Mesodermal cell (in vitro differentiated cells): ENCODE measurements at regions not wholly inside any gene's neighbourhood (a gene's known extent, or its start where the extent isn't known, plus 50 kb on each side); places are given as distances from the start of the nearest gene placed in this dataset.
A peak's percentile ranks its signal among the peaks of the same experiment; 100 is the strongest.

Experiments
- H3K27ac ChIP-seq: 2 replicates; pipeline ENCODE4 v1.7.0; 2013; ENCODE audit warnings: mild to moderate bottlenecking, low read depth, low read length, moderate library complexity; ENCODE audit not compliant: severe bottlenecking
- H3K36me3 ChIP-seq: 2 replicates; pipeline ENCODE4 v1.7.1; 2013; ENCODE audit warnings: mild to moderate bottlenecking, low read length, moderate library complexity; ENCODE audit not compliant: control insufficient read depth, insufficient read depth
- H3K4me1 ChIP-seq: one replicate; pipeline ENCODE4 v1.7.1; 2013; ENCODE audit warnings: mild to moderate bottlenecking, low read length; ENCODE audit not compliant: insufficient read depth, control insufficient read depth, poor library complexity, severe bottlenecking
- H3K4me3 ChIP-seq: 2 replicates; pipeline ENCODE4 v1.7.0; 2013; ENCODE audit warnings: low read length, control low read depth, mild to moderate bottlenecking; ENCODE audit not compliant: insufficient read depth, poor library complexity, severe bottlenecking; ENCODE audit errors: extremely low read depth
- H3K9me3 ChIP-seq: 2 replicates; pipeline ENCODE4 v1.7.1; 2013; ENCODE audit warnings: mild to moderate bottlenecking, low read length, moderate library complexity; ENCODE audit not compliant: control insufficient read depth
- WGBS, 2 experiments: methylation state at CpG; one replicate each; pipeline ENCODE4 v1.1.5; 2013; ENCODE audit warnings: missing lambda C conversion rate in 2 of 2; ENCODE audit not compliant: insufficient coverage in 2 of 2; 5-methylcytosine and 5-hydroxymethylcytosine counted together

DNA sequence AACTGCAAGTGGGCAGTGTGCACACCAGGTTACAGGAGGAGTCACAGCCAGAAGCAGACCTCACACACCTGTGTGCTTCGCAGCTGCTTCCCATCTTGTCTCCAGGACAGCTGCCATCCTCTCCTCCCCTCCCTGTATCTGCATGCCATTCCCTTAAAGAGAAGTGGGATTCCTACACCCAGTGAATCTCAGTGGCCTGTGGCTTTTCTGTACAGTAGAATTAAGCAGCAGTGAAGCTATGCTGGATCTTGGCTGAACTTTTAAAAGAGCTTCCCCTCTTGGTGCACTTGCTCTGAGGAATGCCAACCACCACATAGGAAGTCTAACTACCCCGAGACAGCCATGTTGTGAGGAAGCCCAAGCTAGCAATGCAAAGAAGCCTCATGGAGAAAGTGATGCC lies 236.5 kb upstream of the ZMIZ1 start:
- 74 to 90% methylated on average over 2 of the region's 2 CpGs for WGBS, 2 experiments
- Histone ChIP-seq H3K36me3 (no peaks in the 10 kb centered on the region), H3K4me1 (peaks cover 8% of the 10 kb centered on the region), H3K4me3 (no peak overlapping the region), H3K9me3 (peaks cover 9% of the 10 kb centered on the region), H3K27ac (no peak overlapping the region)

DNA sequence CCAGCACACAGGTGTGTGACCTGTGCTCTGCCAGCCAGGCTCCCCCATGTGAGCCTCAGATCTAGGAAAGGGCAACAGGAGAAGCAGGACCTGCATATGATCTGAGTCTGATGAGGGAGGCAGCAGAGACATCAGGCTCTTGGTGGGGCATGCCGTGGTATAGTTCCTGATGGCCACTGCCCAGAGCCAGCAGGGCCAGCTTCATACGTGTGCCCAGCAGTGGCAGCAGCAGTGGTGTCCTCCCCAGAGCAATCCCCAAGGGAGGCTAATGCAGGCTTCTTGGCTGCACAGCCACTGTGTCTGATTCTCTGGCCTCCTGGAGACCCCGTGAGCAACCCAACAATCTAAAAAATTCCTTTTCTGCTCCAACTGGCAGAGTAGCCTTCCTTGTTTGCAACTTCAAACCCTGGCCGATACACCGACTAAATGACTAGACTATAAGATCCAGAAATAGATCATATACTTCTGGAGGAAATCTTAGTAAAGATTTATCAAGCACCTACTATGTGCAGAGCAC lies 230.6 kb upstream of the ZMIZ1 start:
- WGBS, 2 experiments = 79 to 94% methylated on average over 3 to 5 of the region's 5 CpGs
- Histone ChIP-seq H3K27ac (no peak overlapping the region), H3K36me3 (no peaks in the 10 kb centered on the region), H3K4me1 (no peaks in the 10 kb centered on the region), H3K4me3 (no peak overlapping the region), H3K9me3 (peaks cover 5% of the 10 kb centered on the region)

DNA sequence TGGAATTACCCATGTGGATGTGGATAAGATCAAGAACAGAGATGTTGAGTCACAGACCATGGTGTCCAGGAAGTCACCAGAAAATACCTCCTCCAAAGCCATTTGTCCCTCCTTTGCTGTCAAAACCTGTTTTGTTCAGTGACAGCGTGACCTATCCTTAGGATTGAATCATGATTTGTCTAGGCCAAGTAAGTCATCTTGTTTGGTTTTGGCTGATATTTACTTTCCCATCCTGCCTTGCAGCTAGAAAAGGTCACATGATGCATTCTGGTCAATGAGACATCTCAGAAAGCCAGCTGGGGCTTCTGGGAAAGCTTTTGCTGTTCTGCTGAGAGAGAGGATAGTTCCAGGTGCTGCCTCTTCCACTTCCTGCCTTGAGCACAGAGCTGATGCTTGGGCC lies 225.3 kb upstream of the ZMIZ1 start:
- Histone ChIP-seq H3K9me3 (no peaks in the 10 kb centered on the region), H3K36me3 (no peaks in the 10 kb centered on the region), H3K4me3 (no peak overlapping the region), H3K4me1 (no peaks in the 10 kb centered on the region), H3K27ac (no peak overlapping the region)
- WGBS, 2 experiments = 83% methylated on average over 1 of the region's 1 CpG; no CpG with 5 or more reads in 1 of the 2 experiments

DNA sequence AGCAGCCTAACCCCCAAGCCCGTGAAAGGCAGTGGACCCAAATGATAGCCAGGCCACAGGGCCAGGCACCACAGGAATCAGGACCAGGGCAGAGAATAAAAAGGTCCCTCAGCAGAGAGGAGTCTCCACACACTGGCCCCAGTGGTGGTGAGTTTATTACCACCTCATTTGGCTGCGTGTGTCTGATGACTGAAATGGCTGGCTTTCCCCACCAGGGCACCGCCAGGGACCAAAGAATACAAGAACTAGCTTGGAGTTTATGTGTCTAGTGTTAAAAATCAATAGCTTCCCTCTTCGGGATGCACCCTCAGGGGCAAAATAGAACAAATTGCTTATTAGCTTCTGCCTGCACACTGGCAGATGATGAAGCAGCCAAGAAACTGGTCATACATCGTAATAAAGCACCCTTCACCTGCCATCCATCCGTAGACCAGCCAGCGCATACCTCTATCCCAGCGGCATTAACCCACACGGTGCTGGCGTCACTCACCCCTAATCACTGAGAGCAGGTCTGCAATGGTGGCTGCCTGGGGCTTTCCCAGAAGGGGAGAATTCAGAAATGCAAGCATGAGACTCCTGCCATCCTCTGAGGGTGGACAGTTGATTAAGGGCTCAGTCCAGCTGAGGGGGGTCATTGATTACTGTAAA lies 223.7 kb upstream of the ZMIZ1 start:
- H3K4me3 ChIP-seq = no peak overlapping the region
- H3K9me3 ChIP-seq = no peaks in the 10 kb centered on the region
- no peak overlapping the region for H3K27ac ChIP-seq
- H3K4me1 ChIP-seq = no peaks in the 10 kb centered on the region
- H3K36me3 ChIP-seq = no peaks in the 10 kb centered on the region
- WGBS, 2 experiments = 78 to 82% methylated on average over 5 to 9 of the region's 10 CpGs

DNA sequence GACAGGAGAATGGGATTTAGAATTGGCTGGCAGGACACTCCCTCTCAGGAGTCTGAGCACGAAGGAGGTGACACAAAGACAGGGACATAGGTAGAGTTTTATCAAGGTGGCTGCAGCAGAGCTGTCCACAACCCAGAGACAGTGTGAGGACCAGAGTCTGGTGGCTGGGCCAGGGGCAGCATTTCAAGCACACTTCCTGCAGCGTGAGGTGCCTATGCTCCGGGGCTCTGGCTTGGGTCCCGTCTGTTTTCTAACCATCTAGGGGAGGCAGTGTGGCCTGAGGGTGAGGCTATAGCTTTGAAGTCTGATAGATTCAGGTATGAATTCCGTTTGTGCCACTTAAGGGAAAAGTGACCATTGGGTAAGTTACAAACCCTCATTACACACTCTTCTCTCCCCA lies 222.7 kb upstream of the ZMIZ1 start:
- Histone ChIP-seq H3K27ac (no peak overlapping the region), H3K4me3 (no peak overlapping the region), H3K4me1 (no peaks in the 10 kb centered on the region), H3K9me3 (no peaks in the 10 kb centered on the region), H3K36me3 (no peaks in the 10 kb centered on the region)
- 86 to 100% methylated on average over 1 to 2 of the region's 5 CpGs for WGBS, 2 experiments

DNA sequence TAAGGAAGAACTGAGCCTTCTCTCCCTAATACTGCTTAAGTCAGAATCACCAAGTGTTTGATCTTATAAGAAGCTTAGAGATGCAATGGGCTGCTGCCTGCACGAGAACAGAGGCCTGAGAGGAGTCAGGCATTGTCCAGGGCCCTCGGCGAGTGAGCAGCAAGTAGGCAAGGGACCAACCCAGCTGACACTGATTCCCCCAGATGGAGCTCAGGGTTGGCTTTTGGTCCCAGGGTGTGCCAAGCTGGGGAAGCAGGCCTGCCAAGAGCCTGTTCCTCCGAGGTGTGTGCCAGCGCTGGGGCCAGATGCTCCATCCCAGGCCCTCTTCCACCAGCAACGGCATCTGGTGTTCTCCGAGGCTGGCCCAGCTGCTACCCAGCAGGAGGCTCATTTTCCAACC lies 222.0 kb upstream of the ZMIZ1 start:
- Histone ChIP-seq H3K27ac (no peak overlapping the region), H3K4me1 (no peaks in the 10 kb centered on the region), H3K9me3 (no peaks in the 10 kb centered on the region), H3K36me3 (no peaks in the 10 kb centered on the region), H3K4me3 (no peak overlapping the region)
- 96% methylated on average over 7 of the region's 7 CpGs for WGBS, 2 experiments

DNA sequence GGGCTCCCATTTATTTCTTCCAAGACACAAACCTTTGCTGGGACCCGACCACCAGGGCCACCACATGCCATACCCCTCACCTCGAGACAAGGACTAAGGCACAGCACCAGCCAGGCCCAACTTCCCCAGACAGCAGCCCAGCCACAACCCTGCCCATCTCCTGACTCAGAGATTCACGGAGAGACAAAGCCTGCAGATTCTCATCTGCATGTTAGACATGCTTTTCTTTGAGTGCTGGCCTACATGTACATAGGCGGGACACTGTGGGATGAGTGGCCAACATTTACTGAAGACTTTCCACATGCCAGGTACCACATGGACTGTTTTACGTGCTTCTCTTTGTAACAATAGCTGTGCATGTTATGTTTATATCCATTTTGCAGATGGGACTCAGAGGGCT lies 221.3 kb upstream of the ZMIZ1 start:
- Histone ChIP-seq H3K4me1 (no peaks in the 10 kb centered on the region), H3K27ac (no peak overlapping the region), H3K9me3 (no peaks in the 10 kb centered on the region), H3K36me3 (no peaks in the 10 kb centered on the region), H3K4me3 (no peak overlapping the region)
- 71 to 72% methylated on average over 4 to 5 of the region's 5 CpGs for WGBS, 2 experiments

DNA sequence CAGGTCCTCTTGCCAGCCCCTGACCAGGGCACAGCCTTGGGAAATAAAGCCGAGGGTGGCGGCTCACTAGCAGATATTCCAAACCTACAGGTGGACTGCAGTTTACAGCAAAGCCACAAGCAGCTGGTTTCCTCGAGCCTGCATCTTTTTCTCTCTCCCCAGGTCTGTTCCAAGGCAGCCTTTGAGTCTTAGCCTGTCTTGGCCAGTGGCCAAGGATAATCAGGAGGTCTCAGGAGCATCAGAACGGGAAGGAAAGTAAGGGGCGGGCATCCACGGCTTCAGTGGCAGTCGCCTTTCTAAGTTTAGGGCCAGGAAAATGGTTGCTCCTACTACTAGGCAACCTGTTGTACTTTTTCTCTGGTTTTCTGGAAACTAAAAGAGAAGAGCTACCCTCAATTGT lies 219.7 kb upstream of the ZMIZ1 start:
- Histone ChIP-seq H3K4me1 (no peaks in the 10 kb centered on the region), H3K4me3 (no peak overlapping the region), H3K27ac (no peak overlapping the region), H3K36me3 (no peaks in the 10 kb centered on the region), H3K9me3 (no peaks in the 10 kb centered on the region)
- WGBS, 2 experiments = 75 to 79% methylated on average over 6 of the region's 7 CpGs

DNA sequence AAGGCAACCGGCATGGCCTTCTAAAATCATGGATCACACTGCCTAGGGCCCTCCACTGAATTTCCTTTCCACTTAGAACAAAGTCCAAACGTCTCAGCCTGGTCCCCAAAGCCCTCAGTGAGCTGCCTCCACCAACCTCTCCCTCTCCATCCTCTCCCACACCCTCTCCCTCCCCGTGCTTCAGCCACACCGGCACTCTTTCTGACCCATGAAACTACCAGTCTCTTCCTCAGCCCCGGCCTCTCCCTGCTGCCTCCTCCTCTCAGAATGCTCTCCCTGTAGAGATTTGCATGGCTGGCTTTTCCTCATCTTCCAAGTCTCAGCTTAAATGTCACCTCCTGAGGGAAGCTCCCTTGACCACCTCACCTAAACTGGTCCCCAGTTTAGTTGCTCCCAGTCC lies 219.0 kb upstream of the ZMIZ1 start:
- no peak overlapping the region for H3K4me3 ChIP-seq
- H3K9me3 ChIP-seq = no peaks in the 10 kb centered on the region
- no peaks in the 10 kb centered on the region for H3K36me3 ChIP-seq
- no peak overlapping the region for H3K27ac ChIP-seq
- WGBS, 2 experiments = 86 to 89% methylated on average over 5 of the region's 5 CpGs
- no peaks in the 10 kb centered on the region for H3K4me1 ChIP-seq

DNA sequence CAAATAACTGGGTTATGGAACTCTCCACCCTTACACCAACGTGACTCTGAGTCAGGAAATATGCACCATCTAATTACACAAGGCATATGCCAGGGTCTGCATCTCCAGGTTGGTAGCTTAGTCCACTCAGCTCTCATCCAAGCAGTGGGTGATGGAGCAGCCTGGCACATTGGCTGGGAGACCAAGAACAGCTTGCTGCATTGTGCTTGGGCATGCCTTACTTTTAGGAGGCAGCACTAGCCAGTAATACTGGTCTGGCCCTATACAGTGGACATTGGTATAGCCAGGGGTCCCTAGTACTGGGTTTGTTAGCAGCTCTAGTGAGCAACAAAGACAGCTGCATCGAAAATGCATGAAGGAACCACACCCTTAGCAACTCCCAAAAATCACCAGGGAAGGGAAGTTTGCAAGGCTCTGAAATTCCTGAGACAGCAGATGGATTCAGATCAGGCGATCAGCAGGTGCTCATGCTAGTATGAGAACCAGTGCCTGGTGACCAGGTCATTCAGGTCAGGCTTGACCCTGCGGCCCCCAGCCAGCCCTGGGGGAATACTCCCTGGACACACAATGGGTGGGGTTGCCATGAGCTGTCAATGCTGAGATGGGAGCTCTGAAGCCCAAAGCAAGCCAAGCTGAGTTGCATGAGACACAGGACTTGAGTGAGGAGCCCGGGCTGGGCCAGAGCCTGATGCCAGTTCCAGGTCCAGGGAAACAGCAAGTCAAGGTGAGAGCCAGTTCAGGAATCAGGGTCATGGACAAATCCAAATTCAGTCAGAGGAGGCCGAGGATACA lies 217.9 kb upstream of the ZMIZ1 start:
- Histone ChIP-seq H3K36me3 (no peaks in the 10 kb centered on the region), H3K4me1 (no peaks in the 10 kb centered on the region), H3K4me3 (no peak overlapping the region), H3K9me3 (no peaks in the 10 kb centered on the region), H3K27ac (peak overlapping the region; percentile 53)
- 95 to 97% methylated on average over 5 to 6 of the region's 6 CpGs for WGBS, 2 experiments

DNA sequence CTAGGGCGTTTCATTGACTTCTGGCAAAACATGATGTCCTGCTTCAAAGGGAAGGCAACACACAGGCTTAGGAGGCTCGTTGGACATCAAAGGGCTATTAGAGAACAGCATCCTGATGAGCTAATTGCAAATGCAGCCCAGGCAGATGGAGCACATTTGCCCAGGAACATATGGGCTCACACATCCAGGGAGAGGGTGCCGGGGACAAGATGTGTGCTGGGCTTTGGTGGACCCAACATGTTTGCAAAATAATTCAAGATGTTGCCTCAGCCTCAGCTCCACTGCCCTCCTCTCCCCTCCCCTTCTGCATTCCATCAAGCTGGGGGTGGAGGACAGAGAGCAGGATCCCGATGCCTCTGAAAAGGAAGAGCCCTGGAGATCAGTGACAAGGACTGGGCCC lies 217.1 kb upstream of the ZMIZ1 start:
- H3K27ac ChIP-seq = peak overlapping the region; percentile 53
- WGBS, 2 experiments = 70 to 85% methylated on average over 2 to 4 of the region's 4 CpGs
- H3K36me3 ChIP-seq = no peaks in the 10 kb centered on the region
- H3K4me1 ChIP-seq = no peaks in the 10 kb centered on the region
- H3K4me3 ChIP-seq = no peak overlapping the region
- H3K9me3 ChIP-seq = no peaks in the 10 kb centered on the region
